Tibial artery (tissue), 4 donors: ENCODE measurements at regions not wholly inside any gene's neighbourhood (a gene's known extent, or its start where the extent isn't known, plus 50 kb on each side); places are given as distances from the start of the nearest gene placed in this dataset.
A peak's percentile ranks its signal among the peaks of the same experiment; 100 is the strongest.

Experiments
- DNase-seq, 2 donors: peaks; one replicate each; pipeline ENCODE4 v3.0.0-alpha.2; 2019
- H3K27ac ChIP-seq, 2 donors: fragments of 200-600 bp; sonication (generic) in 1 of 2; 1 replicate in 1 of 2; 2 replicates in 1 of 2; pipeline ENCODE4 v1.5.1; 2018 to 2019; ENCODE audit warnings: mild to moderate bottlenecking in 1 of 2
- H3K27me3 ChIP-seq, 2 donors: fragments of 200-600 bp; sonication (generic) in 1 of 2; one replicate each; pipeline versions ENCODE4 v1.5.1 to v1.6.0; 2016 to 2019
- H3K36me3 ChIP-seq, 3 donors: fragments of 200-600 bp; sonication (generic) in 2 of 3; one replicate each; pipeline ENCODE4 v1.5.1; 2016 to 2019; ENCODE audit warnings: mild to moderate bottlenecking in 2 of 3
- H3K4me1 ChIP-seq, 4 donors: fragments of 200-600 bp; sonication (generic) in 2 of 4; 1 replicate in 3 of 4; 2 replicates in 1 of 4; pipeline ENCODE4 v1.5.1; 2016 to 2019
- H3K4me3 ChIP-seq, 2 donors: fragments of 200-600 bp; sonication (generic) in 1 of 2; 1 replicate in 1 of 2; 2 replicates in 1 of 2; pipeline ENCODE4 v1.5.1; 2018 to 2019; ENCODE audit warnings: mild to moderate bottlenecking in 2 of 2
- H3K9me3 ChIP-seq, 3 donors: fragments of 200-600 bp; sonication (generic) in 1 of 3; one replicate each; pipeline ENCODE4 v1.5.1; 2016 to 2019
- intact Hi-C: fragments of 100-400 bp; cut with DNase I; formaldehyde crosslinking; loops from one replicate; pipeline ENCODE4 v1.15.0; 2023; ENCODE audit warnings: low total_unique reads
- TF ChIP-seq, protein P1 (sequence below), 2 experiments: fragments of 200-600 bp in 1 of 2; fragments of 450-650 bp in 1 of 2; IDR thresholded peaks; one replicate each; pipeline ENCODE4 v1.5.1; 2017 to 2019; ENCODE audit warnings: antibody characterized with exemption in 2 of 2, mild to moderate bottlenecking in 1 of 2, moderate library complexity in 1 of 2

- DNase-seq, result no peak
- no peak overlapping the region for H3K4me3 ChIP-seq
- H3K9me3 ChIP-seq, result no peaks in the 10 kb centered on the region
- TF ChIP-seq, protein P1, sequence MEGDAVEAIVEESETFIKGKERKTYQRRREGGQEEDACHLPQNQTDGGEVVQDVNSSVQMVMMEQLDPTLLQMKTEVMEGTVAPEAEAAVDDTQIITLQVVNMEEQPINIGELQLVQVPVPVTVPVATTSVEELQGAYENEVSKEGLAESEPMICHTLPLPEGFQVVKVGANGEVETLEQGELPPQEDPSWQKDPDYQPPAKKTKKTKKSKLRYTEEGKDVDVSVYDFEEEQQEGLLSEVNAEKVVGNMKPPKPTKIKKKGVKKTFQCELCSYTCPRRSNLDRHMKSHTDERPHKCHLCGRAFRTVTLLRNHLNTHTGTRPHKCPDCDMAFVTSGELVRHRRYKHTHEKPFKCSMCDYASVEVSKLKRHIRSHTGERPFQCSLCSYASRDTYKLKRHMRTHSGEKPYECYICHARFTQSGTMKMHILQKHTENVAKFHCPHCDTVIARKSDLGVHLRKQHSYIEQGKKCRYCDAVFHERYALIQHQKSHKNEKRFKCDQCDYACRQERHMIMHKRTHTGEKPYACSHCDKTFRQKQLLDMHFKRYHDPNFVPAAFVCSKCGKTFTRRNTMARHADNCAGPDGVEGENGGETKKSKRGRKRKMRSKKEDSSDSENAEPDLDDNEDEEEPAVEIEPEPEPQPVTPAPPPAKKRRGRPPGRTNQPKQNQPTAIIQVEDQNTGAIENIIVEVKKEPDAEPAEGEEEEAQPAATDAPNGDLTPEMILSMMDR (IDR thresholded peaks at IDR 0.05), result no peak
- intact Hi-C loops, result no loop called here
- H3K4me1 ChIP-seq, result peaks cover 9 to 34% (median 20%) of the 10 kb centered on the region in 4 donors
- H3K36me3 ChIP-seq, result no peaks in the 10 kb centered on the region
- H3K27ac ChIP-seq, result peak overlapping the region; percentile 58 to 65
- no peaks in the 10 kb centered on the region for H3K27me3 ChIP-seq
These were observed 68.9 kb upstream of the TLE3 start for GRCh38 chr15:70166506-70167087.

DNA sequence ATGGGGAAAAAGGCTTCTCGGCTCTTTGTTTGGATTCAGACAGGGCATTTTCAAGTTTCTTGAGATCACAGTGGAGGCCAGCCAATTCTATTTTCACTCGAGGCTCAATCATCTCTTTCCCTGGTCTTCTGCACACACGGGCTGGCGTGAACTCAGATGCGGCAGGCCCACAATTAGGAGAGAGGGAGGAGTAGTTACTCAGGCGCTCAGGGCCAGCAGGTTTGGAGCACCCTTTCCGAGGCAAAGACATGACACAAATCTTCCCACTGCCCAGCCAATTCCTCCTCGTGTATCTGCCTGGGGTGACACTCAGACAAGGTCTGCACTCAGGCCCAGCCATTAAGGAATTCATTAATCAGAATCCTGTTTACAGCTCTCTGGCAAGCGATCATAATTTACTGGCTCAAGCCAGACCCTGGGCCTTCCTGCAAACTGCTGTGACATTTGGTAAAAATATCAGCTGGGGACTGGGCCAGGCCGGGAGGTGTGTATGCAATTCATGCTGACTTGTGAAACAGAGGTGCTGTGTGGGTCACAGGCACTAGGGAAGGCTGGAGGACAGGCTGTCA is 68.1 kb upstream of the TLE3 start:
- intact Hi-C loops, result no loop called here
- H3K36me3 ChIP-seq, result no peaks in the 10 kb centered on the region
- DNase-seq, result peak; percentile 57 to 79
- no peak overlapping the region for H3K4me3 ChIP-seq
- peaks cover 9 to 42% (median 25%) of the 10 kb centered on the region in 4 donors for H3K4me1 ChIP-seq
- TF ChIP-seq, protein P1 (IDR thresholded peaks at IDR 0.05), result no peak
- peak overlapping the region; percentile 58 to 65 for H3K27ac ChIP-seq
- no peaks in the 10 kb centered on the region for H3K27me3 ChIP-seq
- no peaks in the 10 kb centered on the region for H3K9me3 ChIP-seq

GRCh38 chr15:70164910-70165715 is 67.4 kb upstream of the TLE3 start:
- Histone ChIP-seq H3K27ac (peak overlapping the region; percentile 58 to 65), H3K4me3 (no peak overlapping the region), H3K36me3 (no peaks in the 10 kb centered on the region), H3K9me3 (no peaks in the 10 kb centered on the region), H3K27me3 (no peaks in the 10 kb centered on the region), H3K4me1 (peaks cover 9 to 49% (median 29%) of the 10 kb centered on the region in 4 donors)
- DNase-seq, result no peak
- intact Hi-C loops, result no loop called here
- TF ChIP-seq, protein P1 (IDR thresholded peaks at IDR 0.05), result no peak

GRCh38 chr15:70164156-70164900 is 66.6 kb upstream of the TLE3 start:
- TF ChIP-seq, protein P1 (IDR thresholded peaks at IDR 0.05), result no peak
- no peak overlapping the region for H3K4me3 ChIP-seq
- peak overlapping the region; percentile 58 to 65 for H3K27ac ChIP-seq
- H3K27me3 ChIP-seq, result no peaks in the 10 kb centered on the region
- no peaks in the 10 kb centered on the region for H3K9me3 ChIP-seq
- H3K36me3 ChIP-seq, result no peaks in the 10 kb centered on the region
- DNase-seq, result no peak
- peaks cover 9 to 57% (median 32%) of the 10 kb centered on the region in 4 donors for H3K4me1 ChIP-seq
- intact Hi-C loops, result no loop called here

GRCh38 chr15:70160803-70161565 is 63.3 kb upstream of the TLE3 start:
- TF ChIP-seq, protein P1 (IDR thresholded peaks at IDR 0.05), result no peak
- Histone ChIP-seq H3K27ac (peak overlapping the region; percentile 25 to 41), H3K4me3 (no peak overlapping the region), H3K27me3 (no peaks in the 10 kb centered on the region), H3K36me3 (no peaks in the 10 kb centered on the region), H3K4me1 (peaks cover 9 to 67% (median 40%) of the 10 kb centered on the region in 4 donors), H3K9me3 (no peaks in the 10 kb centered on the region)
- peak in 1 of 2 donors; percentile 89 for DNase-seq
- intact Hi-C loops, result no loop called here
